ENCODE measurements at regions not wholly inside any gene's neighbourhood (a gene's known extent, or its start where the extent isn't known, plus 50 kb on each side); places are given as distances from the start of the nearest gene placed in this dataset.

DNA sequence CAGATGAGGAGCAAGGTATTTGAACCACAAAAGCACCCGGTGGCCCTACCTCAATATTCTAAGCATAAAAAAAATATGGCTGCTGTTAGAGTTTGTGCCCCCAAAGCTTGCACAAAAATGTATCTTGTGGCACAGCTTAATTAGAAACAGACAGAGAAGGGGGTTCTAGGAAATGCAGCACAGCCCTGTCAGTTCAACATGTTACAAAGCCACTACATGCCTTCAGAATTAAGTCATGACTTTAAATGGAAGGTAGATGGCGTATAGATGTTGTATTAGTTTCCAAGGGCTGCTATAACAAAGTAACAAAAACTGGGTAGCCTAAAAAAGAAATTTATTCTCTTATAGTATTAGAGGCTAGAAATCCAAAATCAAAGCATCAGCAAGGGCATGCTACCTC, 703.8 kb downstream of the DIAPH3 start:
- Histone ChIP-seq H3K4me1 (ENCODE audit: control insufficient read depth, insufficient read depth, low read length) (no peaks in the 10 kb centered on the region; the same call in 1 of the 2 replicates), H3K4me3 (ENCODE audit: low read depth, low read length) (no peak overlapping the region), H3K27ac (ENCODE audit: extremely low read depth, low read depth, low read length) (no peak overlapping the region), H3K9me3 (ENCODE audit: control insufficient read depth, insufficient read depth, low read depth, low read length) (no peaks in the 10 kb centered on the region), H3K36me3 (ENCODE audit: control insufficient read depth in 2 of 2, insufficient read depth in 1 of 2, low read length in 2 of 2) (no peaks in the 10 kb centered on the region)
- TF ChIP-seq ZNF211 (tag by site-specific recombination; IDR thresholded peaks at IDR 0.05; ENCODE audit: low read depth) (no peak), ZNF302 (tag by site-specific recombination; IDR thresholded peaks at IDR 0.05; ENCODE audit: low read depth) (no peak), ZBTB8A (tag by site-specific recombination; IDR thresholded peaks at IDR 0.05) (no peak), ZBTB17 (tag by site-specific recombination; IDR thresholded peaks at IDR 0.05) (no peak), ZIC2 (tag by site-specific recombination; IDR thresholded peaks at IDR 0.05) (no peak), ZBTB20 (tag by site-specific recombination; IDR thresholded peaks at IDR 0.05) (no peak), ZNF600 (tag by site-specific recombination; IDR thresholded peaks at IDR 0.05) (no peak), ZNF10 (tag by site-specific recombination; IDR thresholded peaks at IDR 0.05) (no peak), ZNF138 (tag by site-specific recombination; IDR thresholded peaks at IDR 0.05; ENCODE audit: borderline replicate concordance) (no peak), YY2 (tag by site-specific recombination; IDR thresholded peaks at IDR 0.05) (no peak), KLF8 (tag by site-specific recombination; IDR thresholded peaks at IDR 0.05) (no peak), HOXA7 (CRISPR knock-in tag; IDR thresholded peaks at IDR 0.05; ENCODE audit: borderline replicate concordance) (no peak)
- TF ChIP-seq, protein P1, sequence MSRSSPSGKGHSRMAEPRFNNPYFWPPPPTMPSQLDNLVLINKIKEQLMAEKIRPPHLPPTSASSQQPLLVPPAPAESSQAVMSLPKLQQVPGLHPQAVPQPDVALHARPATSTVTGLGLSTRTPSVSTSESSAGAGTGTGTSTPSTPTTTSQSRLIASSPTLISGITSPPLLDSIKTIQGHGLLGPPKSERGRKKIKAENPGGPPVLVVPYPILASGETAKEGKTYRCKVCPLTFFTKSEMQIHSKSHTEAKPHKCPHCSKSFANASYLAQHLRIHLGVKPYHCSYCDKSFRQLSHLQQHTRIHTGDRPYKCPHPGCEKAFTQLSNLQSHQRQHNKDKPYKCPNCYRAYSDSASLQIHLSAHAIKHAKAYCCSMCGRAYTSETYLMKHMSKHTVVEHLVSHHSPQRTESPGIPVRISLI (tag by site-specific recombination; IDR thresholded peaks at IDR 0.05), result no peak
- TF ChIP-seq, protein P2, sequence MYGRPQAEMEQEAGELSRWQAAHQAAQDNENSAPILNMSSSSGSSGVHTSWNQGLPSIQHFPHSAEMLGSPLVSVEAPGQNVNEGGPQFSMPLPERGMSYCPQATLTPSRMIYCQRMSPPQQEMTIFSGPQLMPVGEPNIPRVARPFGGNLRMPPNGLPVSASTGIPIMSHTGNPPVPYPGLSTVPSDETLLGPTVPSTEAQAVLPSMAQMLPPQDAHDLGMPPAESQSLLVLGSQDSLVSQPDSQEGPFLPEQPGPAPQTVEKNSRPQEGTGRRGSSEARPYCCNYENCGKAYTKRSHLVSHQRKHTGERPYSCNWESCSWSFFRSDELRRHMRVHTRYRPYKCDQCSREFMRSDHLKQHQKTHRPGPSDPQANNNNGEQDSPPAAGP (tag by site-specific recombination; IDR thresholded peaks at IDR 0.05), result no peak
- TF ChIP-seq, protein P3, sequence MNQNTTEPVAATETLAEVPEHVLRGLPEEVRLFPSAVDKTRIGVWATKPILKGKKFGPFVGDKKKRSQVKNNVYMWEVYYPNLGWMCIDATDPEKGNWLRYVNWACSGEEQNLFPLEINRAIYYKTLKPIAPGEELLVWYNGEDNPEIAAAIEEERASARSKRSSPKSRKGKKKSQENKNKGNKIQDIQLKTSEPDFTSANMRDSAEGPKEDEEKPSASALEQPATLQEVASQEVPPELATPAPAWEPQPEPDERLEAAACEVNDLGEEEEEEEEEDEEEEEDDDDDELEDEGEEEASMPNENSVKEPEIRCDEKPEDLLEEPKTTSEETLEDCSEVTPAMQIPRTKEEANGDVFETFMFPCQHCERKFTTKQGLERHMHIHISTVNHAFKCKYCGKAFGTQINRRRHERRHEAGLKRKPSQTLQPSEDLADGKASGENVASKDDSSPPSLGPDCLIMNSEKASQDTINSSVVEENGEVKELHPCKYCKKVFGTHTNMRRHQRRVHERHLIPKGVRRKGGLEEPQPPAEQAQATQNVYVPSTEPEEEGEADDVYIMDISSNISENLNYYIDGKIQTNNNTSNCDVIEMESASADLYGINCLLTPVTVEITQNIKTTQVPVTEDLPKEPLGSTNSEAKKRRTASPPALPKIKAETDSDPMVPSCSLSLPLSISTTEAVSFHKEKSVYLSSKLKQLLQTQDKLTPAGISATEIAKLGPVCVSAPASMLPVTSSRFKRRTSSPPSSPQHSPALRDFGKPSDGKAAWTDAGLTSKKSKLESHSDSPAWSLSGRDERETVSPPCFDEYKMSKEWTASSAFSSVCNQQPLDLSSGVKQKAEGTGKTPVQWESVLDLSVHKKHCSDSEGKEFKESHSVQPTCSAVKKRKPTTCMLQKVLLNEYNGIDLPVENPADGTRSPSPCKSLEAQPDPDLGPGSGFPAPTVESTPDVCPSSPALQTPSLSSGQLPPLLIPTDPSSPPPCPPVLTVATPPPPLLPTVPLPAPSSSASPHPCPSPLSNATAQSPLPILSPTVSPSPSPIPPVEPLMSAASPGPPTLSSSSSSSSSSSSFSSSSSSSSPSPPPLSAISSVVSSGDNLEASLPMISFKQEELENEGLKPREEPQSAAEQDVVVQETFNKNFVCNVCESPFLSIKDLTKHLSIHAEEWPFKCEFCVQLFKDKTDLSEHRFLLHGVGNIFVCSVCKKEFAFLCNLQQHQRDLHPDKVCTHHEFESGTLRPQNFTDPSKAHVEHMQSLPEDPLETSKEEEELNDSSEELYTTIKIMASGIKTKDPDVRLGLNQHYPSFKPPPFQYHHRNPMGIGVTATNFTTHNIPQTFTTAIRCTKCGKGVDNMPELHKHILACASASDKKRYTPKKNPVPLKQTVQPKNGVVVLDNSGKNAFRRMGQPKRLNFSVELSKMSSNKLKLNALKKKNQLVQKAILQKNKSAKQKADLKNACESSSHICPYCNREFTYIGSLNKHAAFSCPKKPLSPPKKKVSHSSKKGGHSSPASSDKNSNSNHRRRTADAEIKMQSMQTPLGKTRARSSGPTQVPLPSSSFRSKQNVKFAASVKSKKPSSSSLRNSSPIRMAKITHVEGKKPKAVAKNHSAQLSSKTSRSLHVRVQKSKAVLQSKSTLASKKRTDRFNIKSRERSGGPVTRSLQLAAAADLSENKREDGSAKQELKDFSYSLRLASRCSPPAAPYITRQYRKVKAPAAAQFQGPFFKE (tag by site-specific recombination; IDR thresholded peaks at IDR 0.05; ENCODE audit: borderline replicate concordance), result no peak
- TF ChIP-seq, protein P4, sequence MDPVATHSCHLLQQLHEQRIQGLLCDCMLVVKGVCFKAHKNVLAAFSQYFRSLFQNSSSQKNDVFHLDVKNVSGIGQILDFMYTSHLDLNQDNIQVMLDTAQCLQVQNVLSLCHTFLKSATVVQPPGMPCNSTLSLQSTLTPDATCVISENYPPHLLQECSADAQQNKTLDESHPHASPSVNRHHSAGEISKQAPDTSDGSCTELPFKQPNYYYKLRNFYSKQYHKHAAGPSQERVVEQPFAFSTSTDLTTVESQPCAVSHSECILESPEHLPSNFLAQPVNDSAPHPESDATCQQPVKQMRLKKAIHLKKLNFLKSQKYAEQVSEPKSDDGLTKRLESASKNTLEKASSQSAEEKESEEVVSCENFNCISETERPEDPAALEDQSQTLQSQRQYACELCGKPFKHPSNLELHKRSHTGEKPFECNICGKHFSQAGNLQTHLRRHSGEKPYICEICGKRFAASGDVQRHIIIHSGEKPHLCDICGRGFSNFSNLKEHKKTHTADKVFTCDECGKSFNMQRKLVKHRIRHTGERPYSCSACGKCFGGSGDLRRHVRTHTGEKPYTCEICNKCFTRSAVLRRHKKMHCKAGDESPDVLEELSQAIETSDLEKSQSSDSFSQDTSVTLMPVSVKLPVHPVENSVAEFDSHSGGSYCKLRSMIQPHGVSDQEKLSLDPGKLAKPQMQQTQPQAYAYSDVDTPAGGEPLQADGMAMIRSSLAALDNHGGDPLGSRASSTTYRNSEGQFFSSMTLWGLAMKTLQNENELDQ (tag by site-specific recombination; IDR thresholded peaks at IDR 0.05; ENCODE audit: low read depth), result no peak
- TF ChIP-seq, protein P5, sequence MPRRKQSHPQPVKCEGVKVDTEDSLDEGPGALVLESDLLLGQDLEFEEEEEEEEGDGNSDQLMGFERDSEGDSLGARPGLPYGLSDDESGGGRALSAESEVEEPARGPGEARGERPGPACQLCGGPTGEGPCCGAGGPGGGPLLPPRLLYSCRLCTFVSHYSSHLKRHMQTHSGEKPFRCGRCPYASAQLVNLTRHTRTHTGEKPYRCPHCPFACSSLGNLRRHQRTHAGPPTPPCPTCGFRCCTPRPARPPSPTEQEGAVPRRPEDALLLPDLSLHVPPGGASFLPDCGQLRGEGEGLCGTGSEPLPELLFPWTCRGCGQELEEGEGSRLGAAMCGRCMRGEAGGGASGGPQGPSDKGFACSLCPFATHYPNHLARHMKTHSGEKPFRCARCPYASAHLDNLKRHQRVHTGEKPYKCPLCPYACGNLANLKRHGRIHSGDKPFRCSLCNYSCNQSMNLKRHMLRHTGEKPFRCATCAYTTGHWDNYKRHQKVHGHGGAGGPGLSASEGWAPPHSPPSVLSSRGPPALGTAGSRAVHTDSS (tag by site-specific recombination; IDR thresholded peaks at IDR 0.05), result no peak
- CTCF ChIA-PET, result interaction anchor here (0.8 kb wide), 1 partner anchor 217 kb away, joined by 3 read pairs; no protein-coding TSS in a partner anchor
- POLR2A ChIA-PET, result no interaction called here

Measured in HEK293 (cell line).